H9 (cell line): ENCODE measurements at regions not wholly inside any gene's neighbourhood (a gene's known extent, or its start where the extent isn't known, plus 50 kb on each side); places are given as distances from the start of the nearest gene placed in this dataset.

Experiments
- DNase-seq: peaks from one replicate; pipeline ENCODE4 v3.0.0-alpha.2; 2017
- H2AFZ ChIP-seq: one replicate; pipeline ENCODE4 v1.6.1; 2013; ENCODE audit warnings: mild to moderate bottlenecking, low read length, control low read depth, moderate library complexity
- H2AK5ac ChIP-seq: 2 replicates; pipeline ENCODE4 v1.6.1; 2013; ENCODE audit warnings: low read length, control low read depth, mixed read lengths; ENCODE audit not compliant: insufficient read length
- H2BK120ac ChIP-seq: one replicate; pipeline ENCODE4 v1.6.1; 2013; ENCODE audit warnings: low read depth, mild to moderate bottlenecking, low read length, control low read depth, inconsistent platforms; ENCODE audit not compliant: poor library complexity, severe bottlenecking
- H2BK12ac ChIP-seq: 2 replicates; pipeline ENCODE4 v1.6.1; 2013; ENCODE audit warnings: low read length, control low read depth, mixed read lengths, low read depth; ENCODE audit not compliant: insufficient read length
- H2BK15ac ChIP-seq: 2 replicates; pipeline ENCODE4 v1.6.1; 2013; ENCODE audit warnings: low read depth, low read length, control low read depth
- H2BK20ac ChIP-seq: one replicate; pipeline ENCODE4 v1.6.1; 2013; ENCODE audit warnings: low read depth, mild to moderate bottlenecking, low read length, control low read depth, inconsistent platforms; ENCODE audit not compliant: poor library complexity, severe bottlenecking
- H2BK5ac ChIP-seq: 2 replicates; pipeline ENCODE4 v1.6.1; 2013; ENCODE audit warnings: low read length, control low read depth, mixed read lengths; ENCODE audit not compliant: insufficient read length
- H3K14ac ChIP-seq: 2 replicates; pipeline ENCODE4 v1.6.1; 2013; ENCODE audit warnings: low read length, control low read depth; ENCODE audit not compliant: insufficient read depth
- H3K18ac ChIP-seq: 2 replicates; pipeline ENCODE4 v1.6.1; 2013; ENCODE audit warnings: low read depth, mild to moderate bottlenecking, mixed read lengths, low read length, control low read depth; ENCODE audit not compliant: insufficient read length
- H3K23ac ChIP-seq: 2 replicates; pipeline ENCODE4 v1.6.1; 2013; ENCODE audit warnings: low read length, control low read depth, mixed read lengths, low read depth; ENCODE audit not compliant: insufficient read length
- H3K23me2 ChIP-seq: 2 replicates; pipeline ENCODE4 v1.6.1; 2013; ENCODE audit warnings: low read depth, mild to moderate bottlenecking, mixed read lengths, low read length, control low read depth; ENCODE audit not compliant: insufficient read length, poor library complexity, severe bottlenecking
- H3K27ac ChIP-seq: 2 replicates; pipeline ENCODE4 v1.5.1; 2013; ENCODE audit warnings: low read length, control low read depth, mixed read lengths, low read depth; ENCODE audit not compliant: insufficient read length
- H3K27me3 ChIP-seq: 2 replicates; pipeline ENCODE4 v1.6.1; 2013; ENCODE audit warnings: low read length, control low read depth, inconsistent platforms; ENCODE audit not compliant: insufficient read depth
- H3K4ac ChIP-seq: 2 replicates; pipeline ENCODE4 v1.6.1; 2013; ENCODE audit warnings: low read depth, mild to moderate bottlenecking, control low read depth, inconsistent platforms, low read length, moderate library complexity
- H3K4me1 ChIP-seq: 2 replicates; pipeline ENCODE4 v1.6.1; 2013; ENCODE audit warnings: low read length, control low read depth, inconsistent platforms; ENCODE audit not compliant: insufficient read depth
- H3K4me2 ChIP-seq: 2 replicates; pipeline ENCODE4 v1.6.1; 2013; ENCODE audit warnings: low read length, control low read depth, mixed read lengths; ENCODE audit not compliant: insufficient read length, insufficient read depth
- H3K56ac ChIP-seq: 2 replicates; pipeline ENCODE4 v1.6.1; 2013; ENCODE audit warnings: low read depth, mild to moderate bottlenecking, mixed read lengths, low read length, control low read depth; ENCODE audit not compliant: insufficient read length
- H3K79me1 ChIP-seq: 2 replicates; pipeline ENCODE4 v1.6.1; 2013; ENCODE audit warnings: low read depth, mild to moderate bottlenecking, moderate library complexity, low read length, control low read depth, inconsistent platforms; ENCODE audit not compliant: insufficient read depth, poor library complexity, severe bottlenecking
- H3K79me2 ChIP-seq: 2 replicates; pipeline ENCODE4 v1.6.1; 2013; ENCODE audit warnings: low read length, control low read depth, inconsistent platforms; ENCODE audit not compliant: insufficient read depth
- H3K9ac ChIP-seq: 2 replicates; pipeline ENCODE4 v1.6.1; 2013; ENCODE audit warnings: low read length, control low read depth, mixed read lengths; ENCODE audit not compliant: insufficient read length; ENCODE audit errors: extremely low read depth
- H3K9me3 ChIP-seq: one replicate; pipeline ENCODE4 v1.6.1; 2013; ENCODE audit warnings: low read depth, low read length, inconsistent platforms; ENCODE audit not compliant: control insufficient read depth
- H3T11ph ChIP-seq: one replicate; pipeline ENCODE4 v1.6.1; 2013; ENCODE audit warnings: mild to moderate bottlenecking, low read length, control low read depth, inconsistent platforms
- H4K20me1 ChIP-seq: one replicate; pipeline ENCODE4 v1.6.1; 2013; ENCODE audit not compliant: control insufficient read depth, insufficient read length, insufficient read depth
- H4K5ac ChIP-seq: 2 replicates; pipeline ENCODE4 v1.6.1; 2013; ENCODE audit warnings: low read depth, mild to moderate bottlenecking, mixed read lengths, low read length, control low read depth; ENCODE audit not compliant: insufficient read length
- H4K8ac ChIP-seq: replicated peaks from 2 replicates; pipeline ENCODE4 v1.6.1; 2013; ENCODE audit warnings: low read length, control low read depth, mixed read lengths, low read depth; ENCODE audit not compliant: insufficient read length
- H4K91ac ChIP-seq: 2 replicates; pipeline ENCODE4 v1.6.1; 2013; ENCODE audit warnings: low read depth, mild to moderate bottlenecking, moderate library complexity, mixed read lengths, low read length, control low read depth; ENCODE audit not compliant: insufficient read length
- H3K27ac Mint-ChIP-seq, 3 experiments: 2 replicates in 2 of 3; 3 replicates in 1 of 3; pipeline ENCODE4 v1.8.0; 2020 to 2021; ENCODE audit warnings: mixed read lengths in 3 of 3, mild to moderate bottlenecking in 1 of 3, moderate library complexity in 1 of 3
- H3K27me3 Mint-ChIP-seq: 2 replicates; pipeline ENCODE4 v1.8.0; 2021; ENCODE audit warnings: low read depth, mild to moderate bottlenecking, moderate library complexity, mixed read lengths
- H3K36me3 Mint-ChIP-seq, 3 experiments: 2 replicates in 2 of 3; 3 replicates in 1 of 3; pipeline ENCODE4 v1.8.0; 2020 to 2021; ENCODE audit warnings: low read depth in 3 of 3, mixed read lengths in 3 of 3; ENCODE audit not compliant: insufficient read depth in 1 of 3
- H3K4me1 Mint-ChIP-seq, 2 experiments: 2 replicates each; pipeline ENCODE4 v1.8.0; 2020; ENCODE audit warnings: mixed read lengths in 2 of 2
- H3K4me3 Mint-ChIP-seq, 2 experiments: 2 replicates in 1 of 2; 3 replicates in 1 of 2; pipeline ENCODE4 v1.8.0; 2020 to 2021; ENCODE audit warnings: mild to moderate bottlenecking in 2 of 2, mixed read lengths in 2 of 2, moderate library complexity in 1 of 2
- H3K9me3 Mint-ChIP-seq, 2 experiments: 2 replicates in 1 of 2; 3 replicates in 1 of 2; pipeline ENCODE4 v1.8.0; 2020; ENCODE audit warnings: mild to moderate bottlenecking in 2 of 2, mixed read lengths in 2 of 2, moderate library complexity in 1 of 2
- CTCF ChIP-seq: fragments of 200-600 bp; sonication (generic); conservative IDR thresholded peaks from 3 replicates; pipeline ENCODE4 v1.8.0; 2021; ENCODE audit warnings: antibody characterized with exemption, mild to moderate bottlenecking
- WGBS: extraction: QIAGEN DNeasy Blood & Tissue Kit; methylation state at CpG from one replicate; pipeline ENCODE4 v1.1.7; 2013; ENCODE audit warnings: missing lambda C conversion rate, low lambda C conversion rate, mixed read lengths; ENCODE audit not compliant: insufficient read length; ENCODE audit errors: extremely low coverage; 5-methylcytosine and 5-hydroxymethylcytosine counted together

DNA sequence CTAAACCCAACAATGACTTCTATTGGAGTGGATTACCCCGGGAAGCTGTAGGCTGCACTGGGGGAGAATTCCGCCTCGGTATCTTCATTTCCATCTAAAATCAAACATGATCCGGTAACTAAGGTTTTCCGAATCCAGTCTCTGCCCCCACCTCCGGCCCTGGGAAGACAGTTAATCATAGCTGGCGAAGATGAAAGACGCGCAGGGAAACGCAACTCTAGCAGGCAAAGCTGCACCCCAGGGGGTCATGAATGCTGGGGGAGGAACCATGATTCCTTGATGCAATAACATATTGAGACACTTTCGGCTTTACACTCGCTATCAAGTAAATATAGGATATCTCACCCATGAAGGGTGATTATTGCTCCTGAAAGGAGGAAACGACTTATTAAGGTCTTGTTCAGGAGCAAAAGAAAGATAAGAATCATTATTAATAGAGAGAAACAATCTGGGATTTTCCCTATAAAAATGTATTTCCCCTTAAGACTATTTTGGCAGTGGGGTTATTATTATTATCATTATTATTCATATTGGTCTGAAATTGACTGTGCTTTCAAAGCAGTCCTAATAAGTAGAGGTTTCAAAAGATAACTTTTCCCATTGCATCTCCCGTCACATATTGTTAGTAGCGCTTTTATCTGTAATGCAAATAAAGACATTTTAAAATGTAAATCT lies 614.9 kb downstream of the VRK1 start:
- no peak overlapping the region for H3K18ac ChIP-seq
- no peaks in the 10 kb centered on the region for H3K9me3 ChIP-seq
- no peak overlapping the region for H3K27ac ChIP-seq
- H3K23ac ChIP-seq = no peak overlapping the region
- H2BK120ac ChIP-seq = no peak overlapping the region
- no peak overlapping the region for H3K4me3 Mint-ChIP-seq
- H3K4me2 ChIP-seq = peak overlapping the region; percentile 62
- DNase-seq = no peak
- no peaks in the 10 kb centered on the region; the same call in 1 of the 2 replicates for H3K27me3 ChIP-seq
- H3K9ac ChIP-seq = no peak overlapping the region
- H3K4me1 Mint-ChIP-seq = peaks cover 13 to 47% of the 10 kb centered on the region in 2 experiments
- no peak overlapping the region for H2BK15ac ChIP-seq
- H4K5ac ChIP-seq = no peak overlapping the region
- no peak overlapping the region for H2BK12ac ChIP-seq
- H3K36me3 Mint-ChIP-seq = no peaks in the 10 kb centered on the region
- H2AFZ ChIP-seq = no peak overlapping the region
- H4K91ac ChIP-seq = no peak overlapping the region
- H4K20me1 ChIP-seq = no peaks in the 10 kb centered on the region
- no peak overlapping the region for H3K56ac ChIP-seq
- H2BK20ac ChIP-seq = no peak overlapping the region
- H3K27ac Mint-ChIP-seq = no peak overlapping the region
- H3K14ac ChIP-seq = no peak overlapping the region
- no peaks in the 10 kb centered on the region for H3K9me3 Mint-ChIP-seq
- WGBS = no CpG with 5 or more reads among the region's 15 CpGs
- H3K79me2 ChIP-seq = no peaks in the 10 kb centered on the region
- peaks cover 13% of the 10 kb centered on the region for H3K23me2 ChIP-seq
- no peak overlapping the region for H3T11ph ChIP-seq
- no peak overlapping the region for H4K8ac ChIP-seq
- TF ChIP-seq CTCF = no peak
- H3K4ac ChIP-seq = no peak overlapping the region
- no peaks in the 10 kb centered on the region for H3K79me1 ChIP-seq
- peaks cover 4% of the 10 kb centered on the region for H3K27me3 Mint-ChIP-seq
- no peak overlapping the region for H2BK5ac ChIP-seq
- H2AK5ac ChIP-seq = no peak overlapping the region
- peaks cover 15% of the 10 kb centered on the region; the same call in 1 of the 2 replicates for H3K4me1 ChIP-seq
